GM23338 (cell line): ENCODE measurements at regions not wholly inside any gene's neighbourhood (a gene's known extent, or its start where the extent isn't known, plus 50 kb on each side); places are given as distances from the start of the nearest gene placed in this dataset.

Experiments
- ATAC-seq: fragments of 200-7000 bp; cut with Tn5 transposase; 3 replicates; pipeline ENCODE4 v1.9.1; 2020
- DNase-seq: peaks from one replicate; pipeline ENCODE4 v3.0.0-alpha.2; 2015; ENCODE audit warnings: low spot score
- H2AFZ ChIP-seq: fragments of 200-600 bp; sonication (generic); 2 replicates; pipeline ENCODE4 v1.8.0; 2016; ENCODE audit warnings: antibody characterized with exemption, mild to moderate bottlenecking, moderate library complexity
- H3F3A ChIP-seq: fragments of 200-600 bp; sonication (generic); replicated peaks from 2 replicates; pipeline ENCODE4 v1.8.0; 2017; ENCODE audit warnings: antibody characterized with exemption, mixed run types, low read depth
- H3K27ac ChIP-seq: fragments of 200-600 bp; sonication (generic); 2 replicates; pipeline ENCODE4 v1.6.1; 2016; ENCODE audit warnings: low read depth
- H3K27me3 ChIP-seq: fragments of 200-600 bp; sonication (generic); 2 replicates; pipeline ENCODE4 v1.8.0; 2016; ENCODE audit warnings: mild to moderate bottlenecking, mixed run types, moderate library complexity; ENCODE audit not compliant: insufficient read depth
- H3K36me3 ChIP-seq: fragments of 200-600 bp; sonication (generic); 2 replicates; pipeline ENCODE4 v1.8.0; 2016; ENCODE audit warnings: mild to moderate bottlenecking; ENCODE audit not compliant: insufficient read depth
- H3K4me1 ChIP-seq: fragments of 200-600 bp; sonication (generic); 2 replicates; pipeline ENCODE4 v1.8.0; 2016; ENCODE audit warnings: mild to moderate bottlenecking, moderate library complexity; ENCODE audit not compliant: insufficient read depth
- H3K4me2 ChIP-seq: fragments of 200-600 bp; sonication (generic); 2 replicates; pipeline ENCODE4 v1.7.1; 2017; ENCODE audit warnings: mixed run types
- H3K4me3 ChIP-seq: fragments of 200-600 bp; sonication (generic); 2 replicates; pipeline ENCODE4 v1.6.1; 2016; ENCODE audit warnings: mixed run types
- H3K79me2 ChIP-seq: fragments of 200-600 bp; sonication (generic); replicated peaks from 2 replicates; pipeline ENCODE4 v1.8.0; 2017; ENCODE audit warnings: mild to moderate bottlenecking; ENCODE audit not compliant: insufficient read depth
- H3K9me2 ChIP-seq: fragments of 200-600 bp; sonication (generic); 2 replicates; pipeline ENCODE4 v1.8.0; 2017; ENCODE audit not compliant: insufficient read depth
- H4K20me1 ChIP-seq: fragments of 200-600 bp; sonication (generic); replicated peaks from 2 replicates; pipeline ENCODE4 v1.8.0; 2017; ENCODE audit warnings: mild to moderate bottlenecking; ENCODE audit not compliant: insufficient read depth
- H3K27ac Mint-ChIP-seq: 2 replicates; pipeline ENCODE4 v1.8.0; 2020; ENCODE audit warnings: inconsistent platforms, mild to moderate bottlenecking, moderate library complexity, mixed read lengths
- H3K27me3 Mint-ChIP-seq: 3 replicates; pipeline ENCODE4 v1.8.0; 2022; ENCODE audit warnings: low read depth, mild to moderate bottlenecking, moderate library complexity, mixed read lengths, inconsistent platforms; ENCODE audit not compliant: insufficient read depth, poor library complexity
- H3K36me3 Mint-ChIP-seq: 3 replicates; pipeline ENCODE4 v1.8.0; 2021; ENCODE audit warnings: low read depth, mild to moderate bottlenecking, inconsistent platforms, moderate library complexity, mixed read lengths
- H3K4me1 Mint-ChIP-seq: 3 replicates; pipeline ENCODE4 v1.8.0; 2020; ENCODE audit warnings: mild to moderate bottlenecking, inconsistent platforms, mixed read lengths
- H3K4me3 Mint-ChIP-seq: 3 replicates; pipeline ENCODE4 v1.8.0; 2021; ENCODE audit warnings: moderate library complexity, mild to moderate bottlenecking, inconsistent platforms, mixed read lengths
- H3K9me3 Mint-ChIP-seq: 3 replicates; pipeline ENCODE4 v1.8.0; 2020; ENCODE audit warnings: moderate library complexity, mild to moderate bottlenecking, inconsistent platforms, mixed read lengths
- CREB1 ChIP-seq: fragments of 250-450 bp; sonication (Bioruptor Pico); IDR thresholded peaks from 2 replicates; pipeline ENCODE4 v1.5.0; 2020; ENCODE audit warnings: low read depth, mild to moderate bottlenecking, moderate library complexity
- CTCF ChIP-seq, 2 experiments: fragments of 200-600 bp in 1 of 2; sonication (generic) in 1 of 2; conservative IDR thresholded peaks; 2 replicates each; pipeline versions ENCODE4 v1.5.1 to v1.6.1; 2016 to 2017; ENCODE audit warnings: antibody characterized with exemption in 2 of 2, low read depth in 2 of 2, mild to moderate bottlenecking in 2 of 2, moderate library complexity in 1 of 2
- EZH2 ChIP-seq: fragments of 200-600 bp; sonication (generic); IDR thresholded peaks from one replicate; pipeline ENCODE4 v1.8.0; 2017; ENCODE audit warnings: antibody characterized with exemption, mild to moderate bottlenecking, low read depth; ENCODE audit not compliant: unreplicated experiment
- EZH2phosphoT487 ChIP-seq: fragments of 200-600 bp; sonication (generic); IDR thresholded peaks from one replicate; pipeline ENCODE4 v1.8.1; 2018; ENCODE audit warnings: antibody characterized with exemption; ENCODE audit not compliant: unreplicated experiment
- JUNB ChIP-seq: IDR thresholded peaks from one replicate; pipeline ENCODE4 v1.6.1; 2016; ENCODE audit warnings: antibody characterized with exemption; ENCODE audit not compliant: unreplicated experiment
- NANOG ChIP-seq: IDR thresholded peaks from 2 replicates; pipeline ENCODE4 v1.6.1; 2016; ENCODE audit warnings: antibody characterized with exemption, borderline replicate concordance
- POLR2AphosphoS5 ChIP-seq: IDR thresholded peaks from 2 replicates; pipeline ENCODE4 v1.6.1; 2016; ENCODE audit warnings: antibody characterized with exemption, low read depth
- STAT1 ChIP-seq: IDR thresholded peaks from one replicate; pipeline ENCODE4 v1.6.1; 2016; ENCODE audit warnings: antibody characterized with exemption; ENCODE audit not compliant: unreplicated experiment
- ZNF114 ChIP-seq: fragments of 250-450 bp; sonication (Bioruptor Pico); IDR thresholded peaks from 2 replicates; pipeline ENCODE4 v1.5.0; 2020; ENCODE audit warnings: mild to moderate bottlenecking, moderate library complexity
- ZNF331 ChIP-seq: fragments of 250-450 bp; sonication (Bioruptor Pico); IDR thresholded peaks from 2 replicates; pipeline ENCODE4 v1.5.0; 2020; ENCODE audit warnings: low read depth, mild to moderate bottlenecking, moderate library complexity
- TF ChIP-seq, protein P1 (sequence below): IDR thresholded peaks from one replicate; pipeline ENCODE4 v1.6.1; 2018; ENCODE audit warnings: antibody characterized with exemption; ENCODE audit not compliant: unreplicated experiment
- TF ChIP-seq, protein P2 (sequence below): IDR thresholded peaks from 2 replicates; pipeline ENCODE4 v1.6.1; 2016; ENCODE audit warnings: antibody characterized with exemption
- TF ChIP-seq, protein P3 (sequence below): fragments of 250-450 bp; sonication (Bioruptor Pico); IDR thresholded peaks from 2 replicates; pipeline ENCODE4 v1.5.0; 2020; ENCODE audit warnings: mild to moderate bottlenecking, moderate library complexity

GRCh38 chr2:241983571-241984270 lies 114.2 kb downstream of the RTP5 start:
- TF ChIP-seq ZNF331 (CRISPR knock-in tag) (no peak), EZH2phosphoT487 (no peak), STAT1 (no peak), JUNB (no peak), ZNF114 (CRISPR knock-in tag) (no peak), POLR2AphosphoS5 (no peak), CREB1 (no peak), NANOG (no peak), EZH2 (no peak), CTCF (conservative IDR thresholded peaks at IDR 0.05; ENCODE audit: low read depth in 2 of 2) (no peak)
- TF ChIP-seq, protein P1, sequence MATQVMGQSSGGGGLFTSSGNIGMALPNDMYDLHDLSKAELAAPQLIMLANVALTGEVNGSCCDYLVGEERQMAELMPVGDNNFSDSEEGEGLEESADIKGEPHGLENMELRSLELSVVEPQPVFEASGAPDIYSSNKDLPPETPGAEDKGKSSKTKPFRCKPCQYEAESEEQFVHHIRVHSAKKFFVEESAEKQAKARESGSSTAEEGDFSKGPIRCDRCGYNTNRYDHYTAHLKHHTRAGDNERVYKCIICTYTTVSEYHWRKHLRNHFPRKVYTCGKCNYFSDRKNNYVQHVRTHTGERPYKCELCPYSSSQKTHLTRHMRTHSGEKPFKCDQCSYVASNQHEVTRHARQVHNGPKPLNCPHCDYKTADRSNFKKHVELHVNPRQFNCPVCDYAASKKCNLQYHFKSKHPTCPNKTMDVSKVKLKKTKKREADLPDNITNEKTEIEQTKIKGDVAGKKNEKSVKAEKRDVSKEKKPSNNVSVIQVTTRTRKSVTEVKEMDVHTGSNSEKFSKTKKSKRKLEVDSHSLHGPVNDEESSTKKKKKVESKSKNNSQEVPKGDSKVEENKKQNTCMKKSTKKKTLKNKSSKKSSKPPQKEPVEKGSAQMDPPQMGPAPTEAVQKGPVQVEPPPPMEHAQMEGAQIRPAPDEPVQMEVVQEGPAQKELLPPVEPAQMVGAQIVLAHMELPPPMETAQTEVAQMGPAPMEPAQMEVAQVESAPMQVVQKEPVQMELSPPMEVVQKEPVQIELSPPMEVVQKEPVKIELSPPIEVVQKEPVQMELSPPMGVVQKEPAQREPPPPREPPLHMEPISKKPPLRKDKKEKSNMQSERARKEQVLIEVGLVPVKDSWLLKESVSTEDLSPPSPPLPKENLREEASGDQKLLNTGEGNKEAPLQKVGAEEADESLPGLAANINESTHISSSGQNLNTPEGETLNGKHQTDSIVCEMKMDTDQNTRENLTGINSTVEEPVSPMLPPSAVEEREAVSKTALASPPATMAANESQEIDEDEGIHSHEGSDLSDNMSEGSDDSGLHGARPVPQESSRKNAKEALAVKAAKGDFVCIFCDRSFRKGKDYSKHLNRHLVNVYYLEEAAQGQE: no peak
- TF ChIP-seq, protein P2, sequence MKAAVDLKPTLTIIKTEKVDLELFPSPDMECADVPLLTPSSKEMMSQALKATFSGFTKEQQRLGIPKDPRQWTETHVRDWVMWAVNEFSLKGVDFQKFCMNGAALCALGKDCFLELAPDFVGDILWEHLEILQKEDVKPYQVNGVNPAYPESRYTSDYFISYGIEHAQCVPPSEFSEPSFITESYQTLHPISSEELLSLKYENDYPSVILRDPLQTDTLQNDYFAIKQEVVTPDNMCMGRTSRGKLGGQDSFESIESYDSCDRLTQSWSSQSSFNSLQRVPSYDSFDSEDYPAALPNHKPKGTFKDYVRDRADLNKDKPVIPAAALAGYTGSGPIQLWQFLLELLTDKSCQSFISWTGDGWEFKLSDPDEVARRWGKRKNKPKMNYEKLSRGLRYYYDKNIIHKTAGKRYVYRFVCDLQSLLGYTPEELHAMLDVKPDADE: no peak
- TF ChIP-seq, protein P3, sequence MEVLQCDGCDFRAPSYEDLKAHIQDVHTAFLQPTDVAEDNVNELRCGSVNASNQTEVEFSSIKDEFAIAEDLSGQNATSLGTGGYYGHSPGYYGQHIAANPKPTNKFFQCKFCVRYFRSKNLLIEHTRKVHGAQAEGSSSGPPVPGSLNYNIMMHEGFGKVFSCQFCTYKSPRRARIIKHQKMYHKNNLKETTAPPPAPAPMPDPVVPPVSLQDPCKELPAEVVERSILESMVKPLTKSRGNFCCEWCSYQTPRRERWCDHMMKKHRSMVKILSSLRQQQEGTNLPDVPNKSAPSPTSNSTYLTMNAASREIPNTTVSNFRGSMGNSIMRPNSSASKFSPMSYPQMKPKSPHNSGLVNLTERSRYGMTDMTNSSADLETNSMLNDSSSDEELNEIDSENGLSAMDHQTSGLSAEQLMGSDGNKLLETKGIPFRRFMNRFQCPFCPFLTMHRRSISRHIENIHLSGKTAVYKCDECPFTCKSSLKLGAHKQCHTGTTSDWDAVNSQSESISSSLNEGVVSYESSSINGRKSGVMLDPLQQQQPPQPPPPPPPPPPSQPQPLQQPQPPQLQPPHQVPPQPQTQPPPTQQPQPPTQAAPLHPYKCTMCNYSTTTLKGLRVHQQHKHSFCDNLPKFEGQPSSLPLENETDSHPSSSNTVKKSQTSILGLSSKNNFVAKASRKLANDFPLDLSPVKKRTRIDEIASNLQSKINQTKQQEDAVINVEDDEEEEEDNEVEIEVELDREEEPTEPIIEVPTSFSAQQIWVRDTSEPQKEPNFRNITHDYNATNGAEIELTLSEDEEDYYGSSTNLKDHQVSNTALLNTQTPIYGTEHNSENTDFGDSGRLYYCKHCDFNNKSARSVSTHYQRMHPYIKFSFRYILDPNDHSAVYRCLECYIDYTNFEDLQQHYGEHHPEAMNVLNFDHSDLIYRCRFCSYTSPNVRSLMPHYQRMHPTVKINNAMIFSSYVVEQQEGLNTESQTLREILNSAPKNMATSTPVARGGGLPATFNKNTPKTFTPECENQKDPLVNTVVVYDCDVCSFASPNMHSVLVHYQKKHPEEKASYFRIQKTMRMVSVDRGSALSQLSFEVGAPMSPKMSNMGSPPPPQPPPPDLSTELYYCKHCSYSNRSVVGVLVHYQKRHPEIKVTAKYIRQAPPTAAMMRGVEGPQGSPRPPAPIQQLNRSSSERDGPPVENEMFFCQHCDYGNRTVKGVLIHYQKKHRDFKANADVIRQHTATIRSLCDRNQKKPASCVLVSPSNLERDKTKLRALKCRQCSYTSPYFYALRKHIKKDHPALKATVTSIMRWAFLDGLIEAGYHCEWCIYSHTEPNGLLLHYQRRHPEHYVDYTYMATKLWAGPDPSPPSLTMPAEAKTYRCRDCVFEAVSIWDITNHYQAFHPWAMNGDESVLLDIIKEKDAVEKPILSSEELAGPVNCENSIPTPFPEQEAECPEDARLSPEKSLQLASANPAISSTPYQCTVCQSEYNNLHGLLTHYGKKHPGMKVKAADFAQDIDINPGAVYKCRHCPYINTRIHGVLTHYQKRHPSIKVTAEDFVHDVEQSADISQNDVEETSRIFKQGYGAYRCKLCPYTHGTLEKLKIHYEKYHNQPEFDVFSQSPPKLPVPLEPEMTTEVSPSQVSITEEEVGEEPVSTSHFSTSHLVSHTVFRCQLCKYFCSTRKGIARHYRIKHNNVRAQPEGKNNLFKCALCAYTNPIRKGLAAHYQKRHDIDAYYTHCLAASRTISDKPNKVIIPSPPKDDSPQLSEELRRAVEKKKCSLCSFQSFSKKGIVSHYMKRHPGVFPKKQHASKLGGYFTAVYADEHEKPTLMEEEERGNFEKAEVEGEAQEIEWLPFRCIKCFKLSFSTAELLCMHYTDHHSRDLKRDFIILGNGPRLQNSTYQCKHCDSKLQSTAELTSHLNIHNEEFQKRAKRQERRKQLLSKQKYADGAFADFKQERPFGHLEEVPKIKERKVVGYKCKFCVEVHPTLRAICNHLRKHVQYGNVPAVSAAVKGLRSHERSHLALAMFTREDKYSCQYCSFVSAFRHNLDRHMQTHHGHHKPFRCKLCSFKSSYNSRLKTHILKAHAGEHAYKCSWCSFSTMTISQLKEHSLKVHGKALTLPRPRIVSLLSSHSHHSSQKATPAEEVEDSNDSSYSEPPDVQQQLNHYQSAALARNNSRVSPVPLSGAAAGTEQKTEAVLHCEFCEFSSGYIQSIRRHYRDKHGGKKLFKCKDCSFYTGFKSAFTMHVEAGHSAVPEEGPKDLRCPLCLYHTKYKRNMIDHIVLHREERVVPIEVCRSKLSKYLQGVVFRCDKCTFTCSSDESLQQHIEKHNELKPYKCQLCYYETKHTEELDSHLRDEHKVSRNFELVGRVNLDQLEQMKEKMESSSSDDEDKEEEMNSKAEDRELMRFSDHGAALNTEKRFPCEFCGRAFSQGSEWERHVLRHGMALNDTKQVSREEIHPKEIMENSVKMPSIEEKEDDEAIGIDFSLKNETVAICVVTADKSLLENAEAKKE: no peak
- peaks cover 9% of the 10 kb centered on the region for H3K9me3 Mint-ChIP-seq
- no peak for DNase-seq
- H3K4me3 Mint-ChIP-seq: no peak overlapping the region
- H3K4me2 ChIP-seq: no peak overlapping the region
- ATAC-seq: no peak
- no peaks in the 10 kb centered on the region for H3K4me1 Mint-ChIP-seq
- H3K36me3 ChIP-seq: no peaks in the 10 kb centered on the region
- H4K20me1 ChIP-seq: no peaks in the 10 kb centered on the region
- H3K36me3 Mint-ChIP-seq: 0 out of 3 replicates have a peak, but pooled peaks cover 3% of the 10 kb centered on the region
- no peak overlapping the region for H2AFZ ChIP-seq
- no peak overlapping the region for H3K27ac Mint-ChIP-seq
- H3K79me2 ChIP-seq: no peaks in the 10 kb centered on the region
- H3K4me3 ChIP-seq: no peak overlapping the region
- no peaks in the 10 kb centered on the region for H3K9me2 ChIP-seq
- H3K27me3 ChIP-seq: no peaks in the 10 kb centered on the region
- peaks cover 8% of the 10 kb centered on the region for H3K27me3 Mint-ChIP-seq
- H3K27ac ChIP-seq: no peak overlapping the region
- no peaks in the 10 kb centered on the region for H3F3A ChIP-seq
- H3K4me1 ChIP-seq: no peaks in the 10 kb centered on the region
